ENCODE measurements at regions not wholly inside any gene's neighbourhood (a gene's known extent, or its start where the extent isn't known, plus 50 kb on each side); places are given as distances from the start of the nearest gene placed in this dataset.
A peak's percentile ranks its signal among the peaks of the same experiment; 100 is the strongest.

GRCh38 chr10:29798921-29799690 is 164.3 kb upstream of the SVIL start:
- Histone ChIP-seq H3K27me3 (ENCODE audit: control insufficient read depth in 2 of 2, insufficient read depth in 2 of 2, low read length in 2 of 2) (no peaks in the 10 kb centered on the region), H3K9me3 (ENCODE audit: control insufficient read depth in 2 of 2, low read length in 2 of 2) (no peaks in the 10 kb centered on the region), H3K4me1 (ENCODE audit: control insufficient read depth in 2 of 2, insufficient read depth in 2 of 2, low read length in 2 of 2) (peaks cover 0 to 13% of the 10 kb centered on the region in 2 donors), H3K27ac (ENCODE audit: low read depth in 2 of 2, low read length in 2 of 2) (no peak overlapping the region), H3K9ac (ENCODE audit: low read depth in 1 of 2, low read length in 2 of 2) (no peak overlapping the region), H3K4me3 (ENCODE audit: low read length in 2 of 2) (no peak overlapping the region), H3K36me3 (ENCODE audit: control insufficient read depth in 2 of 2, insufficient read depth in 2 of 2, low read length in 2 of 2) (no peaks in the 10 kb centered on the region)

GRCh38 chr10:29797616-29798015 is 162.8 kb upstream of the SVIL start:
- H3K27me3 ChIP-seq (ENCODE audit: control insufficient read depth in 2 of 2, insufficient read depth in 2 of 2, low read length in 2 of 2) = no peaks in the 10 kb centered on the region

GRCh38 chr10:29795850-29796249 is 161.1 kb upstream of the SVIL start:
- H3K4me1 ChIP-seq (ENCODE audit: control insufficient read depth in 2 of 2, insufficient read depth in 2 of 2, low read length in 2 of 2) = peaks cover 0 to 13% of the 10 kb centered on the region in 2 donors
- H3K36me3 ChIP-seq (ENCODE audit: control insufficient read depth in 2 of 2, insufficient read depth in 2 of 2, low read length in 2 of 2) = no peaks in the 10 kb centered on the region
- no peak overlapping the region for H3K9ac ChIP-seq (ENCODE audit: low read depth in 1 of 2, low read length in 2 of 2)
- peak overlapping the region; percentile 36 to 53 for H3K27ac ChIP-seq (ENCODE audit: low read depth in 2 of 2, low read length in 2 of 2)
- H3K27me3 ChIP-seq (ENCODE audit: control insufficient read depth in 2 of 2, insufficient read depth in 2 of 2, low read length in 2 of 2) = no peaks in the 10 kb centered on the region
- H3K9me3 ChIP-seq (ENCODE audit: control insufficient read depth in 2 of 2, low read length in 2 of 2) = no peaks in the 10 kb centered on the region
- H3K4me3 ChIP-seq (ENCODE audit: low read length in 2 of 2) = no peak overlapping the region

More at GRCh38 chr10:29797616-29798015, 162.8 kb upstream of the SVIL start:
- no peaks in the 10 kb centered on the region for H3K9me3 ChIP-seq (ENCODE audit: control insufficient read depth in 2 of 2, low read length in 2 of 2)
- no peak overlapping the region for H3K27ac ChIP-seq (ENCODE audit: low read depth in 2 of 2, low read length in 2 of 2)
- no peaks in the 10 kb centered on the region for H3K36me3 ChIP-seq (ENCODE audit: control insufficient read depth in 2 of 2, insufficient read depth in 2 of 2, low read length in 2 of 2)
- H3K9ac ChIP-seq (ENCODE audit: low read depth in 1 of 2, low read length in 2 of 2) = no peak overlapping the region
- H3K4me1 ChIP-seq (ENCODE audit: control insufficient read depth in 2 of 2, insufficient read depth in 2 of 2, low read length in 2 of 2) = peaks cover 0 to 13% of the 10 kb centered on the region in 2 donors
- H3K4me3 ChIP-seq (ENCODE audit: low read length in 2 of 2) = no peak overlapping the region

- Histone ChIP-seq H3K36me3 (ENCODE audit: control insufficient read depth in 2 of 2, insufficient read depth in 2 of 2, low read length in 2 of 2) (no peaks in the 10 kb centered on the region), H3K27me3 (ENCODE audit: control insufficient read depth in 2 of 2, insufficient read depth in 2 of 2, low read length in 2 of 2) (no peaks in the 10 kb centered on the region), H3K4me3 (ENCODE audit: low read length in 2 of 2) (no peak overlapping the region), H3K4me1 (ENCODE audit: control insufficient read depth in 2 of 2, insufficient read depth in 2 of 2, low read length in 2 of 2) (peaks cover 0 to 13% of the 10 kb centered on the region in 2 donors), H3K9ac (ENCODE audit: low read depth in 1 of 2, low read length in 2 of 2) (no peak overlapping the region), H3K27ac (ENCODE audit: low read depth in 2 of 2, low read length in 2 of 2) (peak overlapping the region; percentile 36 to 53), H3K9me3 (ENCODE audit: control insufficient read depth in 2 of 2, low read length in 2 of 2) (no peaks in the 10 kb centered on the region)
These were observed 160.2 kb upstream of the SVIL start for GRCh38 chr10:29794776-29795611.

- no peaks in the 10 kb centered on the region for H3K27me3 ChIP-seq (ENCODE audit: control insufficient read depth in 2 of 2, insufficient read depth in 2 of 2, low read length in 2 of 2)
These were observed 157.0 kb upstream of the SVIL start for GRCh38 chr10:29791773-29792172.

GRCh38 chr10:29790207-29790606 is 155.4 kb upstream of the SVIL start:
- H3K27ac ChIP-seq (ENCODE audit: low read depth in 2 of 2, low read length in 2 of 2) = no peak overlapping the region
- no peaks in the 10 kb centered on the region for H3K27me3 ChIP-seq (ENCODE audit: control insufficient read depth in 2 of 2, insufficient read depth in 2 of 2, low read length in 2 of 2)
- H3K9ac ChIP-seq (ENCODE audit: low read depth in 1 of 2, low read length in 2 of 2) = no peak overlapping the region
- no peak overlapping the region for H3K4me3 ChIP-seq (ENCODE audit: low read length in 2 of 2)
- no peaks in the 10 kb centered on the region for H3K36me3 ChIP-seq (ENCODE audit: control insufficient read depth in 2 of 2, insufficient read depth in 2 of 2, low read length in 2 of 2)
- H3K4me1 ChIP-seq (ENCODE audit: control insufficient read depth in 2 of 2, insufficient read depth in 2 of 2, low read length in 2 of 2) = peaks cover 0 to 3% of the 10 kb centered on the region in 2 donors
- no peaks in the 10 kb centered on the region for H3K9me3 ChIP-seq (ENCODE audit: control insufficient read depth in 2 of 2, low read length in 2 of 2)

More at GRCh38 chr10:29791773-29792172, 157.0 kb upstream of the SVIL start:
- Histone ChIP-seq H3K36me3 (ENCODE audit: control insufficient read depth in 2 of 2, insufficient read depth in 2 of 2, low read length in 2 of 2) (no peaks in the 10 kb centered on the region), H3K9ac (ENCODE audit: low read depth in 1 of 2, low read length in 2 of 2) (no peak overlapping the region), H3K4me3 (ENCODE audit: low read length in 2 of 2) (no peak overlapping the region), H3K27ac (ENCODE audit: low read depth in 2 of 2, low read length in 2 of 2) (no peak overlapping the region), H3K9me3 (ENCODE audit: control insufficient read depth in 2 of 2, low read length in 2 of 2) (no peaks in the 10 kb centered on the region), H3K4me1 (ENCODE audit: control insufficient read depth in 2 of 2, insufficient read depth in 2 of 2, low read length in 2 of 2) (peaks cover 0 to 13% of the 10 kb centered on the region in 2 donors)

- no peaks in the 10 kb centered on the region for H3K4me1 ChIP-seq (ENCODE audit: control insufficient read depth in 2 of 2, insufficient read depth in 2 of 2, low read length in 2 of 2)
- H3K27ac ChIP-seq (ENCODE audit: low read depth in 2 of 2, low read length in 2 of 2) = no peak overlapping the region
- no peak overlapping the region for H3K9ac ChIP-seq (ENCODE audit: low read depth in 1 of 2, low read length in 2 of 2)
- no peaks in the 10 kb centered on the region for H3K27me3 ChIP-seq (ENCODE audit: control insufficient read depth in 2 of 2, insufficient read depth in 2 of 2, low read length in 2 of 2)
- no peak overlapping the region for H3K4me3 ChIP-seq (ENCODE audit: low read length in 2 of 2)
- no peaks in the 10 kb centered on the region for H3K9me3 ChIP-seq (ENCODE audit: control insufficient read depth in 2 of 2, low read length in 2 of 2)
- no peaks in the 10 kb centered on the region for H3K36me3 ChIP-seq (ENCODE audit: control insufficient read depth in 2 of 2, insufficient read depth in 2 of 2, low read length in 2 of 2)
These were observed 153.3 kb upstream of the SVIL start for GRCh38 chr10:29788113-29788512.

- H3K9ac ChIP-seq (ENCODE audit: low read depth in 1 of 2, low read length in 2 of 2) = no peak overlapping the region
- H3K4me3 ChIP-seq (ENCODE audit: low read length in 2 of 2) = no peak overlapping the region
- H3K27ac ChIP-seq (ENCODE audit: low read depth in 2 of 2, low read length in 2 of 2) = no peak overlapping the region
- no peaks in the 10 kb centered on the region for H3K27me3 ChIP-seq (ENCODE audit: control insufficient read depth in 2 of 2, insufficient read depth in 2 of 2, low read length in 2 of 2)
- no peaks in the 10 kb centered on the region for H3K9me3 ChIP-seq (ENCODE audit: control insufficient read depth in 2 of 2, low read length in 2 of 2)
- H3K4me1 ChIP-seq (ENCODE audit: control insufficient read depth in 2 of 2, insufficient read depth in 2 of 2, low read length in 2 of 2) = no peaks in the 10 kb centered on the region
- H3K36me3 ChIP-seq (ENCODE audit: control insufficient read depth in 2 of 2, insufficient read depth in 2 of 2, low read length in 2 of 2) = no peaks in the 10 kb centered on the region
These were observed 150.9 kb upstream of the SVIL start for GRCh38 chr10:29785701-29786100.

- Histone ChIP-seq H3K4me1 (ENCODE audit: control insufficient read depth in 2 of 2, insufficient read depth in 2 of 2, low read length in 2 of 2) (no peaks in the 10 kb centered on the region), H3K27ac (ENCODE audit: low read depth in 2 of 2, low read length in 2 of 2) (no peak overlapping the region), H3K9me3 (ENCODE audit: control insufficient read depth in 2 of 2, low read length in 2 of 2) (no peaks in the 10 kb centered on the region), H3K9ac (ENCODE audit: low read depth in 1 of 2, low read length in 2 of 2) (no peak overlapping the region), H3K4me3 (ENCODE audit: low read length in 2 of 2) (no peak overlapping the region), H3K36me3 (ENCODE audit: control insufficient read depth in 2 of 2, insufficient read depth in 2 of 2, low read length in 2 of 2) (no peaks in the 10 kb centered on the region), H3K27me3 (ENCODE audit: control insufficient read depth in 2 of 2, insufficient read depth in 2 of 2, low read length in 2 of 2) (no peaks in the 10 kb centered on the region)
These were observed 149.5 kb upstream of the SVIL start for GRCh38 chr10:29784175-29784773.
